Occipital lobe (tissue), 1 donor: ENCODE measurements at regions not wholly inside any gene's neighbourhood (a gene's known extent, or its start where the extent isn't known, plus 50 kb on each side); places are given as distances from the start of the nearest gene placed in this dataset.
"Not testable (repeated sequence)": the region's sequence is repeated elsewhere in the genome, so short reads cannot be mapped to it uniquely, and the experiment has no call there.

Experiments
- DNase-seq: peaks from one replicate; lab custom pipeline; 2025; lab: John Stamatoyannopoulos, UW

DNA sequence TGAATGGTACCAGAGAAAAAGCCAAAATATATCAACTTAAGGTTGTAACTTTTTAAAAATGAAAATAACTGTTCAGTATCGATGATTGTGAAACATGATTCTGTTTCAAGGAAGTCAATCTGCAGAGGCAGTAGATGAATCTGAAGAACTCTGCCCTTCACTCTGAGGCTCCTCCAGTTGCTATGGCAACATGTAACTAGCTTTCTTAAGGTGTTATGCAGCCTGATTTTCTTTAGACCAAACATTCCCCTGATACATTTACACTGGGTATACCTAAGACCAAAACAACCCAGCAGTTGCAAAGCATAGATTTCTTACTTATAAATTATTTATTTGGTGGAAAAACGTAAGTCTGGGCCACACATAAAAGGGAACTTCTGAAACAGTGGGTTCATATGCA is 133.6 kb upstream of the RASGEF1B start:
- DNase-seq = no peak

DNA sequence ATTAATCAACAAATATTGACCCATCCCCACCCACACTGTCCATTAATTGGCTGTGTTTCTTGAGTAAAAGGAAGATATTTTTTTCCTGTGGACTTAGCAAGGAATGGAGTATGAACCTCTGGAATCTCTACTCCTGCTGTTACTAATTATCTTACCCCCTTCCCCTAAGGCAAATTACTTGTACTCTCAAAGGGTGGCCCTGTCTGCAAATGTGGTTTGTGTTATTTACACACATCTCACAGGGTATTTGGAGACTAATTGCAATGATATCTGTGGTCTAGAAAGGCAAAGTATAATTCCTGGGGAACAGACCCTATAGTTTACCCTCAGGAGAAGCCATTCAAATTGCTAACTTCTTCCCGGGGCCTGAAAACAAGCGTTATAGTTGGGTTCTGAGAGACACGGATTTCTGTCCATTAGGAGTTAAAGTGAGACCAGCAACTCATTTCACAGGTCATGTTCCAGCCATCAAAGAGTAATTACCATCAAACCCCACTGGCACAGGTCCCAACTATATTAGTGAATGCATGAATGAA is 133.0 kb upstream of the RASGEF1B start:
- no peak for DNase-seq

DNA sequence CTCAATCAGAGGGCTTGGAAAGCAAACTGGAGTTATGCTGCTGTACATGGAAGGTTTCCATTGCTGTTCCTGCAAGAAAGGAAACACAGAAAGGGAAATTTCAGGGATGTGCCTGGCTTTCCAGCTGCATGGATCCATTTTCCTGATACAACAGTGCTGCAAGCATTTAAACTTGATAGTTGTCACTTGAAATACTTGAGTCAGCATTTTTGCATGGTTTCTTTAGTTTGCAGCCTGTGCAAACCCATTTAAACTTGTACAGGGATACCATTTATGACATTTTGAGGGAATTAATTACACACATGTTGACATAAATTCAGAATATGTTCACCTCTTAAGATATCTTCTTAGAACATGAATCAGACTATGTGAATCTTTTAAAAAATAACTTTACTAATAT is 131.1 kb upstream of the RASGEF1B start:
- no peak for DNase-seq

DNA sequence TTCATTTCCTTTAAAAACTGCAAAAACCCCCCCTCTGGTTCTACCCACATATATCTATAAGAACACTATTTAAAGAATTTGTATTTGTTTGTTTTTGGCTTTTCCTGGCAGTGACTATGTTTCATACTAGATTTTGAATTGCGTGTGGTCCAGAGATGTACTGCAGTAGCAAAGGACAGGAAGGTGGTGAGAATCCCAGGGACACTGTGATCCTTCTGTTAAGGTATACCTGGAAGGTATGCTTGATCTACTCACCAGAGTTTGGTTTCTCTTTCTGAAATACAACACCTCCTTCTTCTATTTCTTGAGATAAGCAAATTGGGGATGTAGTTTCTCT is 129.6 kb upstream of the RASGEF1B start:
- DNase-seq = no peak

- DNase-seq = no peak
Observed at GRCh38 chr4:81600520-81601357, 129.0 kb upstream of the RASGEF1B start.

GRCh38 chr4:81599742-81600380 is 128.2 kb upstream of the RASGEF1B start:
- DNase-seq = no peak

DNA sequence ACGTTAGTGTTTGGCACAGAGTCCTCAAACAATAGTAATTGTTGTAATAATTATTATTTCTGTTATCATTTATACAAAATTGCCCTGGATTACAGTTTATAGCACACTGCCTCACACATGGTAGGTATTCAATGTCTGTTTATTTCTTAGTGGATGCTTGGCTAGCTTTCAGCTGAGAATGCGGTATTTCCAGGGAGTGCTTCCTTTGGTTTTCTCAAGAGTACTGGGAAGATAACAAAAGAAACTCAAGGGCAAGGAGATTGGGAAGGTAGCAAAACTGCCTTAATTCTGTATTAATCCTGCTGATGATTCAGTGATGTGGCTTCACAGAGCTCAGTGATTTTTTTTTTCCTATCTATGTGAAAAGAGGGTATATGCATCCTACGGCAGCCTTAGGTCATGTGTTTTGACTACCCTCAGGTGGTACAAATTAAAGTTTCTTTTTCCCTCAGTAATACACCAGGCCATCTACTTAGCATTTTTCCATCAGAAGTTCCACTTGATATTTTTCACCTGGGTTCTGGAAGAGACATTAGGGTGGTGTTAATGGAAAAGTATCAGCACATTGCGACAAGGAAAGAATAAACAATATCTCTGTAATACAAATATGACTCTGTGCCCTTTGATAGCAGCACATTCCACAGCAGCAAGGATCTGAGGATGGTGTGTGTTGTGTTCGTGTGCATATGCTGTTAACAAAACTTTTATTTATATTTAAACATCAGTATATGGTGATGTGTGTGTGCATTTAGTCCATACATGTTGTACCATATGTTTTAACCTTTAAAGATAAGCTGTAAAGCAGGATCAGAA is 124.3 kb upstream of the RASGEF1B start:
- DNase-seq = no peak

- no peak for DNase-seq
Observed at GRCh38 chr4:81595287-81595686, 123.6 kb upstream of the RASGEF1B start.

GRCh38 chr4:81594490-81595159 is 122.9 kb upstream of the RASGEF1B start:
- DNase-seq = no peak

DNA sequence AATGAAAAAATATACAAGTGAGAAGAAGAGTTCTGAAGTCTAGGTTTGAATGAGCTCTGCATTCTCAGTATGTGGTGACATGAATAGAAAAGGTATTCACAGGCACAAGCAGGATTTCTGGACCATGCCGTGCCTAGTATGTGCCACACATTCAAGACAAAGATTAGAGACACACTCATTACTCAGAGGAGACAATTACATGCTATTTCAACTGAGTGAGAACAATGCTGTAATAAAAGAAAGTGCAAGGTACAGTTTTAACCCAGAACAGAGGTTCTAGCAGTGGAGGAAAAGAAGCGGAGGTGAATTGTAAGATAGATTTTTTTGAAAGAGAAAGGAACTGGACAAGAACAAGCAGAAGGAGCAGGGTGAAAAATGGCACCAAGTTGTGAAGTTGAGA is 121.0 kb upstream of the RASGEF1B start:
- no peak for DNase-seq

DNA sequence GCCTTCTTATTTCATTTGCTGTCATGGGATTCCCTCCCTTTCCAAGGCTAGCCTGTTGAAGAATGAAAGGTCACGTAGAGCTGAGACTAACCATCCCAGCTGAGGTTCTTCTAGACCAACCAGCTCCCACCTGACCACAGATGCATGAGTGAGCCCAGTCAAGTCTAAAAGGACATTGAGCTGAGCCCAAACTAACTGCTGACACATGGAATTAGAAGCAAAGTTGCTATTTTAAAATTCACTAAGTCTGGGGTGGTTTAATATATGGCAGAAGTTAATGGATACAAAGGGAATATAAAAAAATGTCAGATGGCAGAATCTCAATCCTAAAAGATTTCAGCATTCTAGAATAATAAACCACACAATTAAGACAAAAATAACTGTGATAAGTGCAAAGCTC is 118.9 kb upstream of the RASGEF1B start:
- DNase-seq = no peak

- DNase-seq = no peak
Observed at GRCh38 chr4:81589262-81589661, 117.6 kb upstream of the RASGEF1B start.

GRCh38 chr4:81586706-81587105 is 115.0 kb upstream of the RASGEF1B start:
- no peak for DNase-seq

GRCh38 chr4:81580994-81581374 is 109.3 kb upstream of the RASGEF1B start:
- not testable (repeated sequence) for DNase-seq

DNA sequence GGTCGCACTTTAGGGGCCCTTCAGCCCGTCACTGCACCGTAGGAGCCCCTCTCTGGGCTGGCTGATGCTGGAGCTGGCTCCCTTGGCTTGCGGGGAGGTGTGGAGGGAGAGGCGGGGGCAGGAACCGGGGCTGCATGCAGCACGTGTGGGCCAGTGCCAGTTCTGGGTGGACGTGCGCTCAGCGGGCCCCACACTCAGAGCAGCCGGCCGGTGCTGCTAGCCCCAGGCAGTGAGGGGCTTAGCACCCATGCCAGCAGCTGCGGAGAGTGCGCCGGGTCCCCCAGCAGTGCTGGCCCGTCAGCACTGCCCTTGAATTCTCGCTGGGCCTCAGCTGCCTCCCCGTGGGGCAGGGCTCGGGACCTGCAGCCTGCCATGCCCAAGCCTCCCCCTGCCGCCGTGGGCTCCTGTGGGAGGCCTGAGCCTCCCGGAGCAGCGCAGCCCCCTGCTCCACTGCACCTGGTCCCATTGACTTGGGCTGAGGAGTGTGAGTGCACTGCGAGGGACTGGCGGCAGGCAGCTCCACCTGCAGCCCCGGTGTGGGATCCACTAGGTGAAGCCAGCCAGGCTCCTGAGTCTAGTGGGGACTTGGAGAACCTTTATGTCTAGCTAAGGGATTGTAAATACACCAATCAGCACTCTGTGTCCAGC is 108.8 kb upstream of the RASGEF1B start:
- no peak for DNase-seq

GRCh38 chr4:81577392-81577791 is 105.7 kb upstream of the RASGEF1B start:
- DNase-seq = no peak

GRCh38 chr4:81574991-81575390 is 103.3 kb upstream of the RASGEF1B start:
- no peak for DNase-seq

- DNase-seq = no peak
Observed at GRCh38 chr4:81573840-81574239, 102.1 kb upstream of the RASGEF1B start.

DNA sequence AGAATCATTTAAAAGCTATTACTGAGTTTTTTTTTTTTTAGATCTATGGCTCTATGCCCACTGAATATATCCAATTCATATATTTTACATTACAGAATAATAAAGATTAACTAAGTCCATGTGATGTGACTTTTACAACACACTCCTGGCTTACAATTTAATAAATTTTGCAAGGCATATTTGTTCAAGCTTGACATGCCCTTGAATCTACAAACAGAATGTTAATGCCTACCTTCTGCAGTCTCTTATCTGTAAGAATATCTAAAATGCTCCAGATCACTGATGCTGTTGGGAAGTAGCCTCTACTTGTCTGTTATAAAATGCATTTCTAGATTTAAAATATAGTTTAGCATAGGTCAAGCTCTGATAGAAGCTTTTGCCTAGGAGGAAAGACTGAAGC is 100.7 kb upstream of the RASGEF1B start:
- no peak for DNase-seq

DNA sequence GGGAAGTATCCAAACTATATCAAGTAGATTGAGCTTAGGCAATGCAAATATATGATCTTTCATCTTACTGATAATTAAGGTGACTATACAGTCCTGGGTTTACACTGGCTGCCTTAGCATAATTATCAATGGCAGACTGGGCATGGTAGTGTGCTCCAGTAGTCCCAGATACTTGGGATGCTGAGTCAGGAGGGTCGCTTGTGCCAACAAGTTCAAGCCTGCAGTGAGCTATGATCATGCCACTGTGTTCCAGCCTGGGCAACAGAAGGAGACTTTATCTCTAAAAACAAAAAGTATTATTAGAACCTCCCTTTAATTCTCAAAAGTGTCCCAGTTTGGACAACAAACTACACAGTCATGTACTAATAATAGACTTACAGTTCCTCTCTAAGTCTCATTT is 99.4 kb upstream of the RASGEF1B start:
- DNase-seq = no peak

DNA sequence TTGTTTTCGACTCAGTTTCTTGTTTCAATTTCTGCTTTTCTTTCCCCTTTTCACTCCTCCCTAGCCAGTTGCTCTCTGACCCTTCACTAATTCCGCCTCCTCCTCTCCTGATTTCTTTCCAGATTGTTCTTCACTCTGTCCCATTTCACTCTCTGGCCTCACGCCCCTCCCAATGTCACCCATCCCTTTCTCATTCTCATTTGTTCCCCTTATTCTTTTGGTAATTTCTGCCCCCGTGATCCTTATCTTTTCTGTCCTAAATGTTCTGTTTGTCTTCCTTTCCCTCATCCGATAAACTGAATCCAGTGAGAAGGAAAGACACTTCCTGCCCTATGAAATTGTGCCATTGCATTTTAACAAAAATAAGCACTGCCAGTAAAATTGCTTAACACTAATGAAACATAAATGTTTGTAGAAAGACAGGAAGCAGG is 94.5 kb upstream of the RASGEF1B start:
- no peak for DNase-seq
